ENCODE measurements at regions not wholly inside any gene's neighbourhood (a gene's known extent, or its start where the extent isn't known, plus 50 kb on each side); places are given as distances from the start of the nearest gene placed in this dataset.
"Not testable (repeated sequence)": the region's sequence is repeated elsewhere in the genome, so short reads cannot be mapped to it uniquely, and the experiment has no call there.

GRCh38 chr4:64807821-64808220, 398.6 kb upstream of the TECRL start:
- CTCF ChIA-PET, result no interaction called here
- no peak for DNase-seq (ENCODE audit: low spot score)
- POLR2A ChIA-PET (ENCODE audit: low non-redundant PET), result no interaction called here
- H3K27ac ChIP-seq, result no peak overlapping the region
- no peak for TF ChIP-seq CTCF (conservative IDR thresholded peaks at IDR 0.05; ENCODE audit: low read depth)

- no peak for TF ChIP-seq CTCF (conservative IDR thresholded peaks at IDR 0.05; ENCODE audit: low read depth)
- ChIA-PET POLR2A (ENCODE audit: low non-redundant PET) (no interaction called here), CTCF (no interaction called here)
- H3K27ac ChIP-seq, result no peak overlapping the region
- DNase-seq (ENCODE audit: low spot score), result no peak
Measured at GRCh38 chr4:64799751-64800150, 390.5 kb upstream of the TECRL start.

- CTCF ChIA-PET, result interaction anchor here (0.7 kb wide), 1 partner anchor 128 kb away, joined by 3 read pairs; no protein-coding TSS in a partner anchor
- H3K27ac ChIP-seq; POLR2A ChIA-PET (ENCODE audit: low non-redundant PET); DNase-seq (ENCODE audit: low spot score): not testable (repeated sequence)
Measured at GRCh38 chr4:64798828-64799227, 389.6 kb upstream of the TECRL start.

DNA sequence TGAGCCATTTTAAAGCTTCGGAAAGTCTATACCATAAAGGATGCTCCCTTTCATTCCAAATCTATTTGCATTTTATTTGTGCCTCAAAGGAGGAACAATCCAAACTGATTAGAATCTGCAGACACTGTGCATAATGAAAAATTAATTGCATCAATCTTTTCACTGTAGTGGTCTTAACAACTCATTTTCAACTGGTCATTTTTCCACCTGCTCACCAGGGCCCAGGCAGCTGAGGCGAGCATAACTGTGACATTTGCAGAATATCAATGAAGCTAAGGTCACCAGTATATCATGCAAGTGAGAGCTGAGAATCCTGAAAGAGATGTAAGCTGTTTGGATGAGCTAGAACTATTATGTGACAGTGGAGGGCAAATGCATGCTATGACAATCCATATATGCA, 387.3 kb upstream of the TECRL start:
- ChIA-PET POLR2A (ENCODE audit: low non-redundant PET) (no interaction called here), CTCF (no interaction called here)
- DNase-seq (ENCODE audit: low spot score), result no peak
- no peak overlapping the region for H3K27ac ChIP-seq
- TF ChIP-seq CTCF (conservative IDR thresholded peaks at IDR 0.05; ENCODE audit: low read depth), result no peak

GRCh38 chr4:64784125-64784524, 374.9 kb upstream of the TECRL start:
- H3K27ac ChIP-seq, result no peak overlapping the region
- no peak for DNase-seq (ENCODE audit: low spot score)
- TF ChIP-seq CTCF (conservative IDR thresholded peaks at IDR 0.05; ENCODE audit: low read depth), result no peak
- CTCF ChIA-PET, result no interaction called here
- POLR2A ChIA-PET (ENCODE audit: low non-redundant PET), result no interaction called here

- TF ChIP-seq CTCF (conservative IDR thresholded peaks at IDR 0.05; ENCODE audit: low read depth), result peak; percentile 79
- ChIA-PET POLR2A (ENCODE audit: low non-redundant PET) (no interaction called here), CTCF (interaction anchor here (0.7 to 0.9 kb wide), 2 partner anchors 111 to 198 kb away, joined by 3 read pairs; no protein-coding TSS in a partner anchor)
- no peak overlapping the region for H3K27ac ChIP-seq
- DNase-seq (ENCODE audit: low spot score), result peak; percentile 10
Measured at GRCh38 chr4:64781737-64782326, 372.6 kb upstream of the TECRL start.

DNA sequence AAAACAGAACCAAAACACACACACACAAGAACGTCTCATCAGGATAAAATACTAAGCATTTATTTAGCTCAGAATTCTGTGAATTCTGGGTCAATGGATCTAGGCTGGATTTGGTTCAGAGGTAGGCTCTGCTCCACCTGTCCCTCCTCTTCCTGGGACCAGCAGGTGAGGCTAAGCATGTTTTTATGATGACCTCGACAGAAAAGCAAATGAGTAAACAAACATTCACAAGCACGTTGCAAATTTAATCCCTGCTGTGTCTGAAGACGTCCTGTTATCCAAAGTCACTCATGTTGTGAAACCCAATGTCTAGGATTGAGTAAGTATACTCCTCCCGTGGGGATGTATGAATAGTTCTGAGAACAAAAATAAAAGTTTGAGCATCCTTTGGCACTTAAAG, 371.4 kb upstream of the TECRL start:
- DNase-seq (ENCODE audit: low spot score), result no peak
- no peak for TF ChIP-seq CTCF (conservative IDR thresholded peaks at IDR 0.05; ENCODE audit: low read depth)
- POLR2A ChIA-PET (ENCODE audit: low non-redundant PET), result no interaction called here
- CTCF ChIA-PET, result interaction anchor here (0.6 to 0.9 kb wide), 2 partner anchors 110 to 820 kb away, joined by 3 read pairs; no protein-coding TSS in a partner anchor
- no peak overlapping the region for H3K27ac ChIP-seq

Data from RWPE1 (cell line).